Hematopoietic multipotent progenitor cell (in vitro differentiated cells): ENCODE measurements at regions not wholly inside any gene's neighbourhood (a gene's known extent, or its start where the extent isn't known, plus 50 kb on each side); places are given as distances from the start of the nearest gene placed in this dataset.

Source experiments
- DNase-seq, 3 donors: peaks; one replicate each; pipeline ENCODE4 v3.0.0-alpha.2; 2011 to 2015; ENCODE audit warnings: low read depth in 2 of 3, low spot score in 2 of 3

DNA sequence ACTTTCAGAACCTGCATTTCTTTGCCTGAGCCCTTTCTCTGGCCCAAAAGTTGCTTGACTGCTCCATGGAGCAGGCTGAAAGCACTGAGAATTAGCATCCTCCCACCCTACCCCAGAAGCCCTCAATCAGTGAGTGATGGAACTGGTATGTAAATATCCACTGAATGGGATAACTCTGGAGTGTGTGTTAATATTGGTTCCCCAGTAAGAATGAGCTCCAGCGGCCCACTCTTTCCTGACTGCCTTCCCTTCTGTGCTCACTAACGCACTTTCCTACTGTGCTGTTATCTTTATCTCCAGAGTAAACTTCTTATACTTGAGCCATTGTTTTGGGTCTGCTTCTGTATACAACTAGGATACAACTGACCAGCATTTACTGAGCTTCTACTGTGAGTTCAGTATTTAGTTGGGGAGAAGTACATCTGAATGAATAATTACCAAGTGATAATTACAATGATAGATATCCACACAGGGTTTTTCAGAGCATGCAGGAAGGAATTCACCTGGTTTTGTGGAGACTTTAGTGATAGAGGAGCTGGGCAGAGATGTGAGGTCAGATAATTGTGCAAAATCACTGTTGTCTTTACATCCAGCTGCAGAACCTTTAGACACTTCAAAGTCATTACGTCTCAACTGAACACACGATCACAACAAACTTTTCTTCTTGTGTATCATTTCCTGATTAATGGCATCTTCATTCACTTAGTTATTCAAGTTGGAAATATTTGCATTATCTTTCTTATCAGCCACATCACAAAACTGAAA is 149.2 kb upstream of the BTG1 start:
- DNase-seq: no peak

DNA sequence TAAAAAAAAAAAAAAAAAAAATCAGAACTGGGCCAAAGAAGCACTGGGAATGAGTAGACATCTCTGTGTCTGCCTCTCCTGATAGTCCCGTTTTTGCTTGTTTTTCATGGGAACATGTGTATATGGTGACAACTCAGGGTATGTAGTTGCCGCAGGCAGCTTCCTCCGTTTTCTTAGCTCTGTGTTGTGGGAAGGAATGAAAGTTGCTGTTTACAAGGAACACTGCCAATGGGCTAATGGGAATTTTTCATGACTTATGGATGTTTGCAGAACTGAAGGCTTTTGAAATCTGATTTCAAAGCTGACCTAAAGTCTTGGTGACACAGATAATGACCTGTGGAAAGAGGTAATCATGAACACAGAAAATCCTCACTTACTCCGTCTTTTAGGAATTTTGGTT is 146.4 kb upstream of the BTG1 start:
- no peak for DNase-seq

DNA sequence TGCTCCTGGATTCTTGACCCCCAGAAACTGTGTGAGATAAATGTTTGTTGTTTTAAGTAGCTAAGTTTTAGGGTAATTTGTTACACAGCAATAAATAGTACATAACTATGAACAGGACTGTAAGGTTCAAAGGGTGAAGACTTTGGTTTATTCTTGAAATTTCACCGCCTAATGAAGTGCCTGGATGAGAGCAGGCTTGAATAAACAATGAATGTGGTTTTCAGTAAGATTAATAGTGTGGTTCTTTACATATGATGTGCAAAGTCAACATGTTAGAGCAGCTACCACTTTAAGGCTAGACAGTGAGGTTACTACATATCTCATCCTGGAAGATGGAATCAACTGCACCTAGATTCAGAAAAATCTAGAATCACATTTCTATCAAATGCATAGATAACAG is 145.2 kb upstream of the BTG1 start:
- no peak for DNase-seq

GRCh38 chr12:92290350-92290695 is 144.7 kb upstream of the BTG1 start:
- no peak for DNase-seq

DNA sequence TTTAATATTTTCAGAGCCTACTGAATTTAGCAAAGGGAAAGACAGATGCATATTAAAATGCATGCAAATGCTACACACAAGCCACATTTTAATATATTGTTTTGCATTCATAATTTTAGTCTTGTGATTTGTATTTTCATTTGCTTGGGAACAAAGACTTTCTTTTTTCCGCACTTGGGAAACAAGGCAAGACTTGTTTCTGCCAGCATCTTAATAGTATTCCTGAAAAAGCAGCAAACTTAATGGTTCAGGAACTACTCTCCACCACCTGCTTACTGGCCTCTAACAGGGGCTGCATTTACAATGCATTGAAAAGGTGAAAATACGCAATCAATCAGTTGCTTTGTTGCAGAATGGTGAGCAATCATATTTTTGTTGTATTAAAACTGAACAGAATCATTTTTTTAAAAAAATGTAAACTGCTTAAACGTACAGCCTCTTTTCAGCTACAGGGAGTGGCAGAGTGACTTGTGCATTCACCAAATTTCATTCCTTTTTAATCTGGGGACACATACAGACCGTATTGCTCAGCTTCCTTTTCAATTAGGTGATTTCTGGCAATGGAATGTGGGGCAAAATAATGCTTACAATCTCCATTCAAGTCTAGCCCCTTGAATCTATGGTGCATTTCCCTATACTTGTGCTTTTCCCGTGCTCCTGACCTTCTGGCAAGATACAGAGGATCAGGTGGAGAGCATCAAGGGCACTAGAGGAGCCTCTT is 144.1 kb upstream of the BTG1 start:
- DNase-seq: no peak

DNA sequence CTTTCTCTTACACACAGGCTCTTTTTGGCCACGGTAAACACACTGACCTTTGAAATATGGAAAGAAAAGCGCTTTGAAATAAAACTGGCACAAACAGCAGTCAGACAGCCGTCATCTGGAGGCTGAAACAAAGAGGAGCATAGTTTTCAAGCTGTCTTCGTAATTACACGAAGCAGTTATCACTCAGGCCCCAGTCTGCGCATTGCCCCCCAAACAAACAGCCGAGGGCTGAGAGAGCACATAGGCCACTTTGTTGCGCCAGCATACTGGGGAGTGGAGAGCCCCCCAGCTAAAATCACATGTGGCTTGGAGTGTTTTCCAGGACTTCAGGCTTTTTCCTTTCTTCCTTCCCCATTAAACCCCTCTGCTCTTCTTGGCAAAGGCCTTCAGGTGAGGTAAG is 142.9 kb upstream of the BTG1 start:
- no peak for DNase-seq

- no peak for DNase-seq
Measured at GRCh38 chr12:92278378-92278828, 132.8 kb upstream of the BTG1 start.

DNA sequence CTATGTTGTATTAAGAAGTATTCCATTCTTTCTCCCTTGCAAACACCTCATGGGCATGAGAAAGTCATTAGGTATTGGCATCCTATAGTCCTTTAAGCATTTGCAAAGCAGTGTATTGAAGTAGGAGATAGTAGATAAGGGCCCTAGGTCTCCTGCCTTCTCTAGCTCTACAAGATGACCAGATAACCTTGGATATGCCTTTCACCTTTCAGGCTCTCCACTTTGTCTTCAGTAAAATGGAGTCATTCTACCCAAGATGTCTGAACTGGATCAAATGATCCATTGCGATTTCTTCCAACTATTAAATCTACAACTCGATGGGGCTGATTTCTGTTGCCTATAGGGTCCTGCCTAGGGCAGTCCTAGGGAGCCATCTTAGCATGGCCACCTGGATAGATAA is 132.1 kb upstream of the BTG1 start:
- no peak for DNase-seq

GRCh38 chr12:92276276-92276675 is 130.6 kb upstream of the BTG1 start:
- no peak for DNase-seq

- no peak for DNase-seq
Measured at GRCh38 chr12:92275443-92276154, 130.0 kb upstream of the BTG1 start.

GRCh38 chr12:92273076-92273475 is 127.4 kb upstream of the BTG1 start:
- DNase-seq: no peak

GRCh38 chr12:92272061-92272964 is 126.7 kb upstream of the BTG1 start:
- no peak for DNase-seq

GRCh38 chr12:92271341-92271740 is 125.7 kb upstream of the BTG1 start:
- DNase-seq: no peak

DNA sequence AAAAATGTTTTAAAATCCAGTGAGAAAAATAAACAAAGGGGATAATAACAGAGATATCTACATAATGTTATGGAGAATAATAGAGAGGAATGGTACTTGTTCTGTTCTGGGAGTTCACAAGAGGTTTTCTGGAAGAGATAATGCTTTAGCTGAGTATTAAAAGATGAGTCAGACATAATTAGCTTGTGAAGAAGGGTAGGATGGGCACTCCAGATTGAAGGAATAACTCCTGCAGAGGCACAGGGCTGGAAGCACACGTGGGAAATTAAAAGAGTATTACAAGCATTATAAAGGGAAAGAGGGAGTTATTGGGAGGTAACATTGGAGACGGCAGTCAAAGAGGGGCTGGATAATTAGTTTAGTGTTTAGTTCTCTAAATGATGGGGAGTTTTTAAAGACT is 124.9 kb upstream of the BTG1 start:
- DNase-seq: no peak

DNA sequence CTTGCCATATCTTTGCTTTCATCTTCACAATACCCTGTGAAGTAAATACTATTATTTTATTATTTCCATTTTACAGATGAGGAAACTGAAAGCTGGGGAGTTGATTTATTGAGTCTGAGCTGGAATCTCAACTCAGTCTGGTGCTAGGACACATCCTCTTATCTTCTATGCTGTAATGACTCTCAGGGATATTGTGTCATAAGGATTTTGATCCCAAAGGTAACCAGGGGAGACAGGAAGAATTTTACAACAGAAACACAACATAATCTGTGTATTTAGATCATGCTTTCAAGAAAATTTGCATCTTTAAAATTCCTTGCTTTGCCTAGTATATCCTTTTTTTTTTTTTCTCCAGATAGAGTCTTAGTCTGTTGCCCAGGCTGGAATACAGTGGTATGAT is 123.3 kb upstream of the BTG1 start:
- DNase-seq: no peak

- DNase-seq: no peak
Measured at GRCh38 chr12:92261692-92262091, 116.0 kb upstream of the BTG1 start.

DNA sequence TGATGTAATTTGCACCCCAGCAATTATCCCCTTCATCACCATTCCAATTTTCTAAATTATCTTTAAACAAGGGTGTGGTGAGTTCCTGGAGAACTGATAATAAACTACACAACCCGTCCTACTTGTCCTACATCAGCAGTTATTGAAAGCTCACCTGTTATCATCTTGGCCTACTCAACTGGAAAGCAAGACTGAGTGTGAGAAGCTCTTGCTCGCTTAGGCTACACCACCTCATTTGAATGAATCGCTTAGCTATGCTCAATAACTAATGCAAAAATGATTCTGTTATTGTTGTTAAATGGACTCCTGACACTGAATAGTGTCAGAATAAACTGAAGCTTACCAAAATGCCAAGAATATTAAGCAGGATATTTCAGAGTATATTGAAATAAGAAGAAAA is 115.4 kb upstream of the BTG1 start:
- DNase-seq: no peak

DNA sequence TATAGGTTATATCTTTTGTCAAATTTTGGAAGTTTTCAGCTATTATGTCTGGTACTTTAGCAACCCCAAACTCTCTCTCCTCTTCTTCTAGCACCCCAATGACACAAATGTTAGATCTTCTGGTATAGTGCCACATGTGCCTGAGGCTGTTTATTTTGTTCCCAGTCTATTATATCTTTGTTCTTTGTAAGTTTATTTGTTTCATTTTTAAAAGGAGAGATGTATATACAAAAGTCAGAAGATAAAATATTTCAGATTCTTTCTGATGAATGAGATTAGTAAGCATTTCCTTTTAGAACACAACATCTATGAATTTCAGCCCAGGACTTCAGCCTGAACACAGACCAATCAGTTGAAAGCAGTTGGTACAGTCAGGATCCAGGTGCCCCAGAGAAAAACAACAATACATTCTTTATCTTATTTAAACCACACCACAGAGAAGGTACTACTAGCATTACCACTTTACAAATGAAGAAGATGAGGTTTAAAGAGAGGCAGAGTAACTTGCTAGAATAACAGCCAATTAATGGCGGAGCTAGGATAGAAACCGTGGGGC is 114.1 kb upstream of the BTG1 start:
- DNase-seq: no peak

- no peak for DNase-seq
Measured at GRCh38 chr12:92259291-92259690, 113.6 kb upstream of the BTG1 start.

DNA sequence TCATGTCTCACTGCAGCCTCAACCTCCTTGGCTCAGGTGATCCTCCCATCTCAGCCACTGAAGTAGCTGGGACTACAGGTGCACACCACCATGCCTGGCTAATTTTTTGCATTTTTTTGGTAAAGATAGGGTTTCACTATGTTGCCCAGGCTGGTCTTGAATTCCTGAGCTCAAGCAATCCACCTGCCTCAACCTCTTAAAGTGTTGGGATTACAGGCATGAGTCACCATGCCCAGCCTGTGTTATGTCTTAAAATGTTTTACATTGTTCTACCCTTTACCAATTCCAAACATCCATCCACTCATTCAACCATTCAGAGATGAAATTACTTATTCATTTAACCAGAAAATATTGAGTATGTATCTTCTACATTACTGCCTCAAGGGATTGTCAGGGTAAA is 111.6 kb upstream of the BTG1 start:
- DNase-seq: no peak

DNA sequence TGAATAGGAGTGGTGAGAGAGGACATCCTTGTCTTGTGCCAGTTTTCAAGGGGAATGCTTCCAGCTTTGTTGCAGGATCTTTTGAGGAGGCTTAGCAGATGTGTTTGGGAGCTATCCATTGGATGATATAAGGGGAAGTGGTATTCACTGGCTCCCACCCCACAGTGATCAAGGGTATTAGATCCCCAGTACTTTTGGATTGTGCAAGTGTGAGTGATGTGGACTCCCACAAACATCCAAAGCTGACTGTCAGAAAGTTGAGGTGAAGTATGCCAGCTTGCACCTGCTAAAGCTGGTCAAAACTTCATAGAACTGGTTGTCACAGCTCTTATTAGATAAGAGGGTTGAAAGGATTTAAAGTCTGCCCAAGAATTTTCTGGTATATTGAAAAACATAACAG is 110.1 kb upstream of the BTG1 start:
- no peak for DNase-seq
